Thoracic aorta (tissue), 2 donors: ENCODE measurements at regions not wholly inside any gene's neighbourhood (a gene's known extent, or its start where the extent isn't known, plus 50 kb on each side); places are given as distances from the start of the nearest gene placed in this dataset.

Source experiments
- ATAC-seq: fragments of 150-250 bp; one replicate; pipeline ENCODE4 v1.8.0; 2017; ENCODE audit warnings: low read depth; ENCODE audit not compliant: insufficient number of reproducible peaks, low FRiP score
- DNase-seq: peaks from one replicate; pipeline ENCODE4 v3.0.0-alpha.2; 2020; ENCODE audit warnings: low spot score
- H3K27ac ChIP-seq, 2 donors: fragments of 200-600 bp; sonication (generic); 1 replicate in 1 of 2; 2 replicates in 1 of 2; pipeline ENCODE4 v1.5.1; 2016; ENCODE audit warnings: mild to moderate bottlenecking in 2 of 2, moderate library complexity in 2 of 2
- H3K27me3 ChIP-seq: fragments of 200-600 bp; sonication (generic); replicated peaks from 2 replicates; pipeline ENCODE4 v1.6.0; 2016; ENCODE audit warnings: mild to moderate bottlenecking; ENCODE audit not compliant: insufficient read depth
- H3K36me3 ChIP-seq: fragments of 200-600 bp; sonication (generic); one replicate; pipeline ENCODE4 v1.5.1; 2016
- H3K4me1 ChIP-seq, 2 donors: fragments of 200-600 bp; sonication (generic); 1 replicate in 1 of 2; 2 replicates in 1 of 2; pipeline versions ENCODE4 v1.5.1 to v1.6.0; 2016; ENCODE audit warnings: low read depth in 2 of 2, mild to moderate bottlenecking in 1 of 2; ENCODE audit not compliant: control insufficient read depth in 1 of 2
- H3K4me3 ChIP-seq: fragments of 200-600 bp; sonication (generic); 2 replicates; pipeline ENCODE4 v1.5.1; 2016; ENCODE audit warnings: mild to moderate bottlenecking
- H3K9me3 ChIP-seq: fragments of 200-600 bp; sonication (generic); 2 replicates; pipeline ENCODE4 v1.5.1; 2016
- TF ChIP-seq, protein P1 (sequence below): fragments of 200-600 bp; sonication (generic); IDR thresholded peaks from one replicate; pipeline ENCODE4 v1.5.1; 2019; ENCODE audit warnings: antibody characterized with exemption

DNA sequence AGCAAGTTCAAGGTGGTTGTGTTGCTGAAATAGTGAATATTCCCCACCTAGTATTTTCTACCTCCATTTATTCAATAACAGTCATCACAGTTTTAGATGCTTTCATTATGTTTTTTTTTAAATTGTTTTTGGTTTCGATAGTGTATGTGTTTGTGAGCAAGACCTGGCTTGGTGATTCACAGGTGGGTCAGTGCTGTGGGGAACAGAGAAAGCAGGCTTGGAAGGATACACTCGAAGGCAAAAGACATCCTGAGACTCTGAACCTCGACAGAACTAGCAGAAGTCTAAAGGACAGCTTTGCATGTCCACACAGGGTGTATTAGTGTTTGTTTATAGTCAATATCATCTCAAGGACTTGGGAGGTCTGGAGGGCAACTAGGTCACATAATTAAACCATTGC is 551.5 kb downstream of the RIT2 start:
- Histone ChIP-seq H3K27ac (no peak overlapping the region), H3K36me3 (no peaks in the 10 kb centered on the region), H3K4me1 (no peaks in the 10 kb centered on the region), H3K9me3 (no peaks in the 10 kb centered on the region), H3K27me3 (no peaks in the 10 kb centered on the region), H3K4me3 (no peak overlapping the region)
- DNase-seq, result no peak
- ATAC-seq, result no peak
- TF ChIP-seq, protein P1, sequence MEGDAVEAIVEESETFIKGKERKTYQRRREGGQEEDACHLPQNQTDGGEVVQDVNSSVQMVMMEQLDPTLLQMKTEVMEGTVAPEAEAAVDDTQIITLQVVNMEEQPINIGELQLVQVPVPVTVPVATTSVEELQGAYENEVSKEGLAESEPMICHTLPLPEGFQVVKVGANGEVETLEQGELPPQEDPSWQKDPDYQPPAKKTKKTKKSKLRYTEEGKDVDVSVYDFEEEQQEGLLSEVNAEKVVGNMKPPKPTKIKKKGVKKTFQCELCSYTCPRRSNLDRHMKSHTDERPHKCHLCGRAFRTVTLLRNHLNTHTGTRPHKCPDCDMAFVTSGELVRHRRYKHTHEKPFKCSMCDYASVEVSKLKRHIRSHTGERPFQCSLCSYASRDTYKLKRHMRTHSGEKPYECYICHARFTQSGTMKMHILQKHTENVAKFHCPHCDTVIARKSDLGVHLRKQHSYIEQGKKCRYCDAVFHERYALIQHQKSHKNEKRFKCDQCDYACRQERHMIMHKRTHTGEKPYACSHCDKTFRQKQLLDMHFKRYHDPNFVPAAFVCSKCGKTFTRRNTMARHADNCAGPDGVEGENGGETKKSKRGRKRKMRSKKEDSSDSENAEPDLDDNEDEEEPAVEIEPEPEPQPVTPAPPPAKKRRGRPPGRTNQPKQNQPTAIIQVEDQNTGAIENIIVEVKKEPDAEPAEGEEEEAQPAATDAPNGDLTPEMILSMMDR, result no peak

DNA sequence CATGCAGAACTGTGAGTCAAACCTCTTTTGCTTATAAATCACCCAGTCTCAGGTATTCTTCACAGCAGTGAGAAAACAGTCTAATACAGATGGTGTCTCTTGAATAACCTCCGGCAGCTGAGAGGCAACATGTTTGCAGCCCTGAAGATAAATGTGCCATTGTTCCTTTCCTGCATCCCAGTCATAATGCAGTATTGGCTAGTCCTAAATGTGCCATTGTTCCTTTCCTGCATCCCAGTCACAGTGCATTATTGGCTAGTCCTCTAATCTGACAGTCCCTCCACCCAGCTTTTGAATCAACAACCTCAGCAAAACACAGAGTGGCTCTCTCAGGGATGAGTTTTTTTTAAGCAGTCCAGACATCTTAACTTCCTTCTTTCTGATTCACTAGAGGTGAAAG is 550.7 kb downstream of the RIT2 start:
- DNase-seq (no peak), ATAC-seq (no peak)
- Histone ChIP-seq H3K27me3 (no peaks in the 10 kb centered on the region), H3K36me3 (no peaks in the 10 kb centered on the region), H3K4me1 (no peaks in the 10 kb centered on the region), H3K9me3 (no peaks in the 10 kb centered on the region), H3K27ac (no peak overlapping the region), H3K4me3 (no peak overlapping the region)
- TF ChIP-seq, protein P1, result no peak

DNA sequence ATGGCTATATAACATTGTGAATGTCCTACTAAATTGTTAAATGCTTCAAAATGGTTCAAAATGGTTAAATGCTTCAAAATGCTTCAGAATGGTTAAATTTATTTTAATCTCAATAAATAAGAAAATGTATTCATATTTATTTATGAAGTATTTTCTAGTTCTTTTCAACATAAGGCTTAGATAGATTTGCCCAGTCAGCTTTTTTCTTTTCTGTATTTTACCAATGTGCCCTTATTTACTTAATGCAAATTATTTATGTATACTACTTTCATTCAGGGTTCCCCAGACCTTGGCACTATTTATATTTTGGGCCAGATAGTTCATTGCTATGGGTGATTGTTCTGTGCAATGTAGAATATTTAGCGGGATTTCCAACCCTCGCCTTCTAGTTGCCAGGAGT is 546.7 kb downstream of the RIT2 start:
- Histone ChIP-seq H3K27me3 (no peaks in the 10 kb centered on the region), H3K4me3 (no peak overlapping the region), H3K4me1 (no peaks in the 10 kb centered on the region), H3K36me3 (no peaks in the 10 kb centered on the region), H3K27ac (no peak overlapping the region), H3K9me3 (no peaks in the 10 kb centered on the region)
- TF ChIP-seq, protein P1, result no peak
- no peak for DNase-seq
- ATAC-seq, result no peak

DNA sequence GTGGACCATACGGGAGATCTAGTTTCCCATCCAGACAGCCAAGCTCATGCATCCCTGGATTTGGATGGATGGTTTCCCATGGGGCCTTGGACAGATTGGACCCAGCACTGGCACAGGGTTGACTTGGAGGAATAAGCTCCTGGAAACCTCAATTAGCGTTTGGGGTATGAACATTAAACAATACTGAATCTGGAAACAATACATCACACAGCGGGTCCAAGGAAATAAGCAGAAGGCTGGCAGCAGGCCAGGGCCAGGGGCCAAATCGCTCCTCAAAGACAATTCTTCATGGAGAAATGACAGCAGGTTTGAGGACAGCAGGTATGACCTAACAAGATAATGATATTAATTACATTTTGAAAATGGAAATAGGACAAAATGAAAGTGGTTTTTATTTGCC is 540.6 kb downstream of the RIT2 start:
- TF ChIP-seq, protein P1, result no peak
- H3K27me3 ChIP-seq, result no peaks in the 10 kb centered on the region
- H3K4me3 ChIP-seq, result no peak overlapping the region
- ATAC-seq, result no peak
- no peaks in the 10 kb centered on the region for H3K9me3 ChIP-seq
- no peaks in the 10 kb centered on the region for H3K36me3 ChIP-seq
- no peak overlapping the region for H3K27ac ChIP-seq
- DNase-seq, result no peak
- no peaks in the 10 kb centered on the region for H3K4me1 ChIP-seq

DNA sequence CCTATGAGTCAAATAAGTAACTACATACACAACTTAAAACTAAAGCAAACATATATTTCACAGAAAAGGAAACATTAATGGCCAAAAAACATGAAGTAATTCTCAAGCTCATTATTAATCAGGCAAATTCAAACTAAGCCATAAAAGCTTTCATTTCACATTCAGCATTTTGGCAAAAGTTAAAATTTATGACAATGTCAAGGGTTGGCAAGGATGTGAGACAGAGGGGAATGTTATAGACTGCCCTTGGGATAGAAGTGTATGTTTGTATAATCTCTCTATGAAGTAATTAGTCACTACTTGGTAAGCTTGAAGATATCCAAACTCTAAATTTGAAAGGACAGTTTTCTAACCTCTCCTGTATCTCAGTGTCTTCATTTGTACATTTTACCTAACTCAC is 539.4 kb downstream of the RIT2 start:
- no peak for ATAC-seq
- Histone ChIP-seq H3K27ac (no peak overlapping the region), H3K27me3 (no peaks in the 10 kb centered on the region), H3K36me3 (no peaks in the 10 kb centered on the region), H3K9me3 (no peaks in the 10 kb centered on the region), H3K4me1 (no peaks in the 10 kb centered on the region), H3K4me3 (no peak overlapping the region)
- no peak for DNase-seq
- TF ChIP-seq, protein P1, result no peak
